COLO668 (cell line): ENCODE measurements at regions not wholly inside any gene's neighbourhood (a gene's known extent, or its start where the extent isn't known, plus 50 kb on each side); places are given as distances from the start of the nearest gene placed in this dataset.

Source experiments
- DNase-seq: peaks from one replicate; lab custom pipeline; 2025; ENCODE audit not compliant: unreplicated experiment; lab: John Stamatoyannopoulos, UW

DNA sequence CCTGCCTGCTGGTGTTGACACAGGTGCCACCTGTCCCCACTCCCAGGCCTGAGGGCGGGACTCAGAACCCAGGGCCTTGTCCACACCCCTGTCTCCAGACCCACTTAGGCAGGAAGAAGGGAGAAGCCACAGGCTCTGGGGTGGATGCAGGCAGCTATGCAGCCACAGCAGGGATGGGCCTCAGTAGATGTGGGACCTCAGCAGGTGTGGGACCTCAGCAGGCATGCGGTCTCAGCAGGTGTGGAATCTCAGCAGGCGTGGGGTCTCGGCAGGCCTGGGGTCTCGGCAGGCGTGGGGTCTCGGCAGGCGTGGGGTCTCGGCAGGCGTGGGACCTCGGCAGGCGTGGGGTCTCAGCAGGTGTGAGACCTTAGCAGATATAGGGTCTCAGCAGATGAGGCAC, 118.0 kb upstream of the PITRM1 start:
- no peak for DNase-seq

DNA sequence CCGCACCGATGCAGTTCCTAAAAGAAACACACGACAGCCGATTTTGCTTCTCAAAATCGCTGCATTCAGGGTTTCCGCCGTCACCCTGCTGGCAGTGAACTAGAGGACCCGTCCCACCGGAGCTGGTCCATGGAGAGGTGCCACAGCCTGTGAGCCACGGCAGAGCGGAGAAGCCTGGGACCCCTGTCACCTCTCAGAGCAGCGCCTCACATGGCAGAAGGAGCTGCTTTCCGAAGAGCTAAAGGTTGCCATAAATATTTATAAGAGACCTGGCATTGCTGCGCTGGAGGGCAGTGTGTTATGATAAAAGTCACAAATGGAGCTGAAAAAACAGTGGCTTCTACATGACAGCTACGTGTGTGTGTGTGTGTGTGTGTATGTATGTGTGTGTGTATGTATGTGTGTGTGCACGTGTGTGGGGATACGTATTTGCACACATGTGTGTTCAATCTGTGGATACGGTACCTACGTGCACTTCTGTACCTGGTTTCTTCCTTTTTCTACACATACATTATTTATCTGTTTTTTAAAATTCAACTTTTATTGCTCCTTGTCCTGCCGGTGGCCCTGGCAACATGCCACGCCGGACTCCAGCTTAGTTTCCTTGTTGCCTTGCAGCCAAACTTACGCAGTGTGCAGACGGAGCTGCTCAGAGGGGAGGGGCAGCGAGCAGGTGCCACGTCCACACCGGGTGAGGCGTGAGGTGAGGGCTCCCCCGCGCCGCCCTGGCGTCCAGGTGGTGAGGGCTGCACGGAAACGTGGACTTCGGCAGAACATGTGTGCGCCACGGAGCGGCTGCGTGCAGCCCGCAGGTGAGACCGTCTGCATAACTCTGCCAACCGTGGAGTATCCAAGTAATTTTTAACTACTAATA, 115.2 kb upstream of the PITRM1 start:
- DNase-seq = peak; percentile 72

DNA sequence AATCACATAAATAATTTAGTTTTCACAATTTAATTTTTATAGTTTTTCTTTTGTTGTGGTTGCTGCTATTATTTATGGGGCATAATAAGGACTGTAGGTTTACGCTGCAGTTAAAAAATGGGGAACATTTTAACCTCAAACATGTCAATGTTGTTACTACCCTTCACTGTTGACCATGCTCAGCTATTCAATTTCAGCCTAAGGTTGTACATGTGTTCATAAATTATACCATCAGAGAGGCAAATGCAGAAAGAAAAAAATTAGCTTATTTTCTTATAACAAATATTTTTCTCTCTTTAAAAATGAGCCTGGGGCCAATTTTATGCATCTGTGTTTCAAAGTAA, 110.1 kb upstream of the PITRM1 start:
- DNase-seq = no peak

DNA sequence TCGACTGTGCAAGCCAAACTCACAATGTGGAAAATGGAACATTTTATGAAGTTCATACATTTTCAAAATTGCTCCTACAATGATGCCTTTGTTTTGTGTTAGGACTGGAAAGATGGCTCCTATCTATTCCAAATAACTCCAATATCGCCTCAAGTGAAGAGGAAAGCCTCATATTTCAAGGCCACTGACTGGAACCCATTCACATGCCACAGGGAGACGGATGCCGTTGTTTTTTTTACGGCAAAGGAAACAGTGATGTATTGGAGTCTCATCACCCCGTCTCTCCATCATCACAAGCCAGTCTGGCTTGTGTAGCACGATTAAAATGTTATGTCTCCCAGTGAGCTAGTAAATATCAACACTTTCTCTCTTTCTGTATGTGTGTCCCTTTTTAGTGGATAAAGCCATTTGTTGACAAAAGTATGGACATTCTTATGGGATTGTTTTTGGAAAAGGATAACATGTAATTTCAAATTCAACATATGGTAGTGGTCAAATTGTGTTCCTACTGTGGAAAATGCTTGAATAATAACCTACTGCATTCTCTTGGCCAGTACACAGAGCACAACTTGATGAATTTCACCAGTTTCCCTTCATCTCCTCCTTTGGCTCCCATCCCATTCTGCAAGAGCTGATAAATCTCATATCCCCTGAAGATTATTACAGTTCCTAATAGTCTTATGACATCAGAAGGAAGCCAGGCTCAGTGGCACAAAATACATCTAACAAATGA, 109.5 kb upstream of the PITRM1 start:
- no peak for DNase-seq

- DNase-seq = no peak
Observed at GRCh38 chr10:3278771-3279170, 106.2 kb upstream of the PITRM1 start.

- no peak for DNase-seq
Observed at GRCh38 chr10:3277566-3277965, 105.0 kb upstream of the PITRM1 start.

GRCh38 chr10:3274414-3274813, 101.8 kb upstream of the PITRM1 start:
- DNase-seq = no peak

DNA sequence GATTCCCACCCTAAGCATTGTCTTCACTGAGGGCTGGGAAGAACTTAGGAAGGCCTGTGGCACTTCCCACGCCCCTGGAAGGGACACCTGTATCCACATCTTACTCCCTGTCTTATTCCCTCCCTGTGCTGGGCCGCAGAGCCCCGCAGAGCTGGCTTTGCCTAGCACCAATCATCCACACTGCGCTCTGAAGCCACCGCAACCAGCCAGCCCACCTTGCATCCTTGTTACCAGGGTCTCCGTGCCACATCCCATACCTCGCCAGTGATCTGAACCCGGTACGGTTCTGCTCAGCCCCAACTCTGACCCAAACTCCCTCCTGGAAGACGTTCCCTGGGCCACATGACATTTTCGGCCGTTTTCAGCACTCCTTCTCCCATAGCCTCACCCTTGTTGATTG, 101.4 kb upstream of the PITRM1 start:
- no peak for DNase-seq

DNA sequence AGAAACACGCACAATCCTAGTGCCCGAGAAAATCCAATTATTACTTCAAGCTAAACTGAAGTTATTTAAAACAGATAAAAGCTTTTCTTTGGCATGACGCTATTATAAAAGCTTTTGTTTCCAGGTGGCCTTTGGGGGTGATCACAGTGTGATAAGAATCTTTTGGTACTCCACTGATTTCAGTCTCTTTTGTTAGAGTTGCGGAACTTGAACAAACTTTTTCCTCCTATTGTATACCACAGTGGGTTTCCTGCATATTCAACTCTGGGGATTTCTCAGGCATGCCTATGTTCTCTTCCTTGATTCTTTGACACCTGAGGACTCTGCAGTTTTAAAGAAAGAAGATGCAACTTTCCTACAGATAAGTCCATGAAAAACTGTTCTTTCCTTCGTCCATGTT, 99.7 kb upstream of the PITRM1 start:
- no peak for DNase-seq

DNA sequence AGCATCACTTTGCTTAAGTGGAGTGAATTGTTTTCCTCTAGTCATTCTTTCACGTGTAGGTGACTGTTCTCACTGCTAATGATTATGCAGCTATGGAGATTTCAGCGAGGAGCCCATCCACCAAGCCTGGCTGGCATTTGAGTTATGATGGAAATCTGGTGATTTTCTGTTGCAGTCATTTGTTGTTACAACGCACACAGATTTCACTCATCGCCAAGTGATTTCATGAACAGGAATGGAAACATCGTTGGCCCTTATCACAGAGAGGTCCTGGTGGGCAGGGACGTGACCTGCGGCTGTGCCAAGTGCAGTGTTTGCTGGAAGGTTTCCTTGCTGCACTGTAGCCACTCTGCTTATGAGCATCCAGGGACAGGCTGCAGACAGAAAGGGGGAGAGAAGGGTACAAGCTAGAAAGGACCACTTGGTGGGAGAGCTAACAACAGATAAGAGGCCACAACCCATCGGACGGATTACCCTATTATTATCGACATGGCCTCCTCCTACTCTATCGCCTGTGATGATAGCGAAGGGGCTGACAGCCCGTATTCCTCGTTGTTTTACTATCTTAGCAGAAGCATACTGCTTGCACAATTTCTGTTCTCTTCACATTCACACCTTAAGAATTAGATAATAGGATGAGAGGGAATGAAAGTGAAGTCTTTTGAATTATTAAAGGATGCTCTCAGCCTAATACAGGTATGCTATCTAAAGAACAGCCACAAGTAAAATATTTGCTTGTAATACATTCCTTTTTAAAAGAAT, 99.0 kb upstream of the PITRM1 start:
- DNase-seq = no peak

- no peak for DNase-seq
Observed at GRCh38 chr10:3270577-3271316, 98.2 kb upstream of the PITRM1 start.

- no peak for DNase-seq
Observed at GRCh38 chr10:3268025-3268424, 95.4 kb upstream of the PITRM1 start.

- no peak for DNase-seq
Observed at GRCh38 chr10:3265088-3265487, 92.5 kb upstream of the PITRM1 start.

GRCh38 chr10:3264161-3264761, 91.7 kb upstream of the PITRM1 start:
- no peak for DNase-seq

DNA sequence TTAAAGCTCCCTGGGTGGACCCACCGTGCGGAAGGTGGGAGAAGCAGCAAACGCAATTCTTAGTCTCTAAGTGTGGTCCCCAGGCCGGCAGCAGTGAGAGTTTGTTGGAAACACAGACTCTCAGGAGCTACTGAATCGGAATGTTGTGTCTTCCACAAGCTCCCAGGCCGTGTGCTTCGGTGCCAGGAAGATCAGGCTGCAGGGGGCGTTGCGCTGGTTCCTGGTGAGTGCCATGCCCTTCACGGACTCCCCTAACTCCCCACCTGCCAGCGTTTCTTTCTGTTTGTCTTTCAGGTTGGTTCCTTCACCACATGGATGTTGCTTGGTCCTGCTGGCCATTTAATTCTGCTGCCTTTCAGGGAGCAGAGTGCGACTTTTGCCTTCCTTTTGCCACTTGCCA, 91.2 kb upstream of the PITRM1 start:
- no peak for DNase-seq

DNA sequence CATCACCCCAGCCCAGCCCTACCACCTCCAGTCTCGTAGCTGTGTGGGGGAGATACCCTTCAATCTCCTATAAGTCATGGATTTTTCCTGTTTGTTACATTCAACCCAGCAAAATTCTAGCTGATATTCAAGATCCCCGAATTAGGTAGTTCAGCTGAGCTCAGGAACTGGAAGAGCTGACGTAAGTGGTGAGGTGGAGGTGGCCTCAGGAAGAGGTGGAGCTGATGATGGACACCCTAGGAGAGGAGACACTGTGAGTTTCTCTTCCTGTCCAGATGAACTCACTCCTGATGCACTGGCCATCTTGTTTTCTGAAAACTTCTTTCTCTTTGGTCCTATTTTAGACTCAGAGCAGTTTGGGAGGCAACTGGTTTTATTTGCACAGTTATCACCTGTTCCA, 90.5 kb upstream of the PITRM1 start:
- no peak for DNase-seq

- no peak for DNase-seq
Observed at GRCh38 chr10:3261921-3262320, 89.3 kb upstream of the PITRM1 start.

- DNase-seq = no peak
Observed at GRCh38 chr10:3260066-3260834, 87.7 kb upstream of the PITRM1 start.

GRCh38 chr10:3259499-3259898, 86.9 kb upstream of the PITRM1 start:
- DNase-seq = no peak

DNA sequence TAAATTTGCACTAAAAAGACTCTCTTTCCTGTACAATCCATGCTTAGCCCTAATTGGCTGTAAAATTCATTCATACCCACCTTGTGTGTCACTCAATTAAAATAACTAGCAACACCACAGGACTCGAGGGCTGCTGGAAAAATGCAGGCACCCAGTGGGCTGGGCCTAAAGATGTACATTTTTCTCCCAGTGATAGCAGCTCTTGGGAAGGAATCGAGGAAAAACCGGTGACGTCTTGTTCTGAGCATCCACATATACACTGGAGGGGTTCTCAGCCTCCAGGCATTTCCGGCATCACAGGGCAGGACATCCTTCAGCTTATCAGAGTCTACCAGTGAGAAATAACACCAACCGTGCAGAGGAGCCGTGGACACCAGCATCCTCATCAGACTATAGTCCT, 85.8 kb upstream of the PITRM1 start:
- no peak for DNase-seq
